K562 (cell line): ENCODE measurements at regions not wholly inside any gene's neighbourhood (a gene's known extent, or its start where the extent isn't known, plus 50 kb on each side); places are given as distances from the start of the nearest gene placed in this dataset.

Source experiments
- ARID4B ChIP-seq: sonication (generic); formaldehyde crosslinking; IDR thresholded peaks from 2 replicates; pipeline ENCODE4 v1.8.0; 2022; ENCODE audit warnings: mild to moderate bottlenecking, missing genetic modification reagents
- ATF1 ChIP-seq, 2 experiments: fragments of 450-650 bp in 1 of 2; IDR thresholded peaks; 2 replicates each; pipeline ENCODE4 v1.6.1; 2016; ENCODE audit warnings: missing compliant biosample characterization in 1 of 2, missing genetic modification characterization in 1 of 2
- BCL6 ChIP-seq: fragments of 250-450 bp; sonication (Bioruptor Pico); IDR thresholded peaks from 2 replicates; pipeline ENCODE4 v1.4.0; 2020
- CAMTA2 ChIP-seq: fragments of 250-450 bp; sonication (Bioruptor Pico); conservative IDR thresholded peaks from 2 replicates; pipeline ENCODE4 v1.5.1; 2022
- CTCFL ChIP-seq: IDR thresholded peaks from 2 replicates; pipeline ENCODE4 v1.6.1; 2011; ENCODE audit warnings: borderline replicate concordance, low read depth, mild to moderate bottlenecking, moderate library complexity, low read length; ENCODE audit not compliant: insufficient read depth, poor library complexity, severe bottlenecking
- GTF3C2 ChIP-seq: IDR thresholded peaks from 3 replicates; pipeline ENCODE4 v1.6.1; 2011; ENCODE audit warnings: borderline replicate concordance, mild to moderate bottlenecking, moderate library complexity; ENCODE audit not compliant: insufficient read length; ENCODE audit errors: extremely low read depth
- IFI16 ChIP-seq: fragments of 250-450 bp; sonication (Bioruptor Pico); IDR thresholded peaks from 2 replicates; pipeline ENCODE4 v2.1.2; 2022; ENCODE audit warnings: mild to moderate bottlenecking, inconsistent platforms
- KHSRP ChIP-seq: fragments of 450-650 bp; IDR thresholded peaks from 2 replicates; pipeline ENCODE4 v1.6.1; 2017
- MTA2 ChIP-seq: fragments of 450-650 bp; IDR thresholded peaks from 2 replicates; pipeline ENCODE4 v1.6.1; 2016; ENCODE audit warnings: low read depth
- NCOA2 ChIP-seq, 2 experiments: fragments of 450-650 bp; IDR thresholded peaks; 2 replicates each; pipeline ENCODE4 v1.6.1; 2018; ENCODE audit warnings: mild to moderate bottlenecking in 2 of 2, moderate library complexity in 1 of 2; ENCODE audit not compliant: partially characterized antibody in 2 of 2
- PTRF ChIP-seq: fragments of 450-650 bp; IDR thresholded peaks from 2 replicates; pipeline ENCODE4 v1.6.1; 2016; ENCODE audit warnings: mild to moderate bottlenecking, missing genetic modification characterization, missing compliant biosample characterization
- SREBF1 ChIP-seq: fragments of 150-350 bp; IDR thresholded peaks from 2 replicates; pipeline ENCODE4 v1.6.1; 2014; ENCODE audit warnings: antibody characterized with exemption, low read depth, low read length, borderline replicate concordance
- ZMIZ1 ChIP-seq, 2 experiments: fragments of 150-350 bp in 1 of 2; IDR thresholded peaks; 2 replicates each; pipeline ENCODE4 v1.6.1; 2012 to 2016; ENCODE audit warnings: low read depth in 2 of 2, low read length in 2 of 2, mild to moderate bottlenecking in 1 of 2, moderate library complexity in 1 of 2
- ZNF561 ChIP-seq: fragments of 450-650 bp; formaldehyde crosslinking; conservative IDR thresholded peaks from 2 replicates; pipeline ENCODE4 v1.4.0; 2020; ENCODE audit warnings: mild to moderate bottlenecking, moderate library complexity

GRCh38 chr11:11020747-11021149, 162.9 kb upstream of the ZBED5 start (continued):
- TF ChIP-seq CTCFL = no peak
- TF ChIP-seq BCL6 (CRISPR knock-in tag) = no peak
- TF ChIP-seq ZNF561 (CRISPR knock-in tag) = no peak
- no peak for TF ChIP-seq ARID4B (CRISPR knock-in tag)
- TF ChIP-seq MTA2 = no peak
- no peak for TF ChIP-seq IFI16
- TF ChIP-seq NCOA2 (IDR thresholded peaks at IDR 0.05; ENCODE audit: partially characterized antibody in 2 of 2) = no peak
- no peak for TF ChIP-seq PTRF (tag)
- no peak for TF ChIP-seq CAMTA2
- TF ChIP-seq GTF3C2 = no peak
- TF ChIP-seq SREBF1 = no peak
- TF ChIP-seq KHSRP = no peak
- TF ChIP-seq ATF1 (CRISPR knock-in tag; IDR thresholded peaks at IDR 0.05) = no peak
- TF ChIP-seq ATF1 (tag; IDR thresholded peaks at IDR 0.05) = 0 out of 2 replicates have a peak, but pooled peaks have one; percentile 25
- no peak for TF ChIP-seq ZMIZ1 (IDR thresholded peaks at IDR 0.05; ENCODE audit: low read depth in 2 of 2, low read length in 2 of 2)
